ENCODE measurements at regions not wholly inside any gene's neighbourhood (a gene's known extent, or its start where the extent isn't known, plus 50 kb on each side); places are given as distances from the start of the nearest gene placed in this dataset.

DNA sequence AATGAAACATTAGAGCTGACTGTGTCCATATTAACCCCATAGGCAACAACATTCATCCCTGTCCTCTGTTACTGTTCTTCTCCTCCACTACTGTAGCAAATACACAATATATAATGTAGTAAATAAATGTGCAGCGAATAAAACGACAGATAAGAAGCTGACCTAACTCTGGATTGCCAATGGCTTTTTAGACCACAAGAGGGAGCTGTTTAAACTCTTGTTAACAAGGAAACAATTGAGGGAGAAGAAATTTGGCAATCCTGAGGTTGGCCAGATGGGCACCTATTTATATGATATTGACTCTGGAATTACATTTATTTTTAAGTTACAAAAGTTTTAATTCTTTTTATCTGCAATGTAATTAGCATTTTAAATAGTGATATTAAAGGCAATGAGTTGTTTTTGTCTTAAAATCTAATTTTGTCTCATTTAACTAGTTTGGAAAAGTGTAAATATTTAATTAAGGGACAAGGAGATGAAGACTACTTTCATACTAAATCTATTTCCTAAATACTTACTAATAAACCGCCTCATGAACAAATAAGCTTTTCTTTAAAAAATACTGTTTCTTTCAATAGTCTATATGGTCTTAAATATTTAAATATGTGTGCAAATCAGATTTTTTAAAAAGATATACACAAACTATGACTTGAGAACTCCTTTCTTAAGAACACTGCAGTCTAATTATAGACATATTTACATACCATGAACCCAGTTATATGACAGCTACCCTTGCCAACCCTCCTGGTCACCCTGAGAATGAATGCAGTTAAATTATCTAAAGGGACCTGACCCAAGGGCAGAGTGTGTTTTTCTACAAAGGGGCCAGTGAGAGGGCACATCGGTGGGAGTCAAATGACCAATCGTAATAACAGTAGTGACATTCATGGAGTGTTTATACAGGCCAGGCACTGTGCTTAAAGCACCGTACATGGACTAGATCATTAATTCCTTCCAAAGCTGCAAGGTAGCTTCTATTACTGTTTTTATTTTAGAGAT lies 52.9 kb upstream of the HPF1 start:
- TF ChIP-seq POLR2A (IDR thresholded peaks at IDR 0.05; ENCODE audit: low read length) = no peak
- TF ChIP-seq GATA1 (IDR thresholded peaks at IDR 0.05; ENCODE audit: low read depth, low read length) = no peak

All from erythroblast (primary cell).